ENCODE measurements at regions not wholly inside any gene's neighbourhood (a gene's known extent, or its start where the extent isn't known, plus 50 kb on each side); places are given as distances from the start of the nearest gene placed in this dataset.

DNA sequence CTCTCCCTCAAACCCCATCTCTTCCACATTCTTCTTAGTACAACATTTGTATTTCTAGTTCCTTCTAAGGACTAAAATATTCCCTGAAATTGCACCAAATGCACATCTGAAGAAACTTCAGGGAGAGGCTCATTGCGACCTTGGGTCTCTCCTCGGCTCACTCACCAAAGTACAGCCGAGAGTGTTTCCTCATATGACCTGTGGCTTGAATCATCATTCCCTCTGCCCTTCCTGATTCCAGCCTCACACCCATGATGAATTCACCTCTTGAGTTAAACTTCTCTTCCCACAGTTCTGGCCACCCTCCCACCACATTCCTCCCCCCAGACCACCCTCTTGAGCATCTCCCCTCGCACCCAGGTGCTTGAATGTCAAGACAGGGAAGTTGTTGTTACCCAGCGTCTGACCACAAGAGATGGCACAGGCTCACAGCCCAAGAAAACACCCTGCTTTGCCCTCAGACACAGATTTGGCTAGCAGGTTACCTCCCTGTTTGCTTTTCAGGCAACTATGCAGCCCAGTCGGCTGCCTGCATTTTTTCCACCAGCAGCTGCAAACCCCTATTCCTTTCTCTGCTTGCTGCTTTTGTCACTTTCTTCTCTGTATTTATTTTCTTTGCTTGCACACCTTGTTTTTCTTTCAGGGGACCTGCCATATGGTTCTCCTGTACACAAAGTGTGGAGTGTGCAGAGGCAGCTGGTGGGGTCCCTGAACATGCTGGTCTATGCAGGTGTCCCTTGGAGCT is 214.8 kb downstream of the SPATA18 start:
- no peak overlapping the region for H3K4me3 ChIP-seq (ENCODE audit: low read depth, low read length)
- DNase-seq (ENCODE audit: low read depth), result no peak
- TF ChIP-seq, protein P1, sequence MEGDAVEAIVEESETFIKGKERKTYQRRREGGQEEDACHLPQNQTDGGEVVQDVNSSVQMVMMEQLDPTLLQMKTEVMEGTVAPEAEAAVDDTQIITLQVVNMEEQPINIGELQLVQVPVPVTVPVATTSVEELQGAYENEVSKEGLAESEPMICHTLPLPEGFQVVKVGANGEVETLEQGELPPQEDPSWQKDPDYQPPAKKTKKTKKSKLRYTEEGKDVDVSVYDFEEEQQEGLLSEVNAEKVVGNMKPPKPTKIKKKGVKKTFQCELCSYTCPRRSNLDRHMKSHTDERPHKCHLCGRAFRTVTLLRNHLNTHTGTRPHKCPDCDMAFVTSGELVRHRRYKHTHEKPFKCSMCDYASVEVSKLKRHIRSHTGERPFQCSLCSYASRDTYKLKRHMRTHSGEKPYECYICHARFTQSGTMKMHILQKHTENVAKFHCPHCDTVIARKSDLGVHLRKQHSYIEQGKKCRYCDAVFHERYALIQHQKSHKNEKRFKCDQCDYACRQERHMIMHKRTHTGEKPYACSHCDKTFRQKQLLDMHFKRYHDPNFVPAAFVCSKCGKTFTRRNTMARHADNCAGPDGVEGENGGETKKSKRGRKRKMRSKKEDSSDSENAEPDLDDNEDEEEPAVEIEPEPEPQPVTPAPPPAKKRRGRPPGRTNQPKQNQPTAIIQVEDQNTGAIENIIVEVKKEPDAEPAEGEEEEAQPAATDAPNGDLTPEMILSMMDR (IDR thresholded peaks at IDR 0.05; ENCODE audit: low read depth, low read length, missing control alignments), result no peak

DNA sequence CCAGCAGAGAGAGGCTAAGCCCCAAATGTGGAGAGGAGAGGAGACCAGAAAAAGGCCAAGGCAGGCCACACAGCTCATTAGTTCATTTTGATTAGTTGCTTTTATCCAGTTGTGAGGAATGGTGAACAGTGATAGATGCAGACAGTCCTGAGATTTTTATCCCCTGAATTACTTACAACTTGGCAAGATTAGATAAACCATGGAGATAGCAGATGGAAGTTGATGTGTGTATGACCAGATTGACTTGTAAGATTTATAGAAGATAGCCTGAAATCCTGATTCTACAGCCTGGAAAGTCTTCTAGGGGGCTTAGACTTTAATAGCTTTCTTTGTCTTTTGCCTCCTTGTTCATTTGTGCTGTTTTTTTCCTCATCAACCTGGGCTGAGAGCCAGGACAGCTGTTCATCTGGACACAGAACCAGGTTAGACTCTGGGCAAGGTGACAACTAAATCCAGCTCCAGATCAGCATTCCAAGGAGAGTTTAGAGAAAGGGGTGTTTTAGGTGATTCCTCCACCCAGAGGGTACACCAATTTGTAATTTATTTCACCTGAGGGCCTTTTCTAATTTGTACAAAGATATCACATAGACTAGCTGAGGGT is 215.5 kb downstream of the SPATA18 start:
- TF ChIP-seq, protein P1 (IDR thresholded peaks at IDR 0.05; ENCODE audit: low read depth, low read length, missing control alignments), result no peak
- H3K4me3 ChIP-seq (ENCODE audit: low read depth, low read length), result no peak overlapping the region
- DNase-seq (ENCODE audit: low read depth), result no peak

DNA sequence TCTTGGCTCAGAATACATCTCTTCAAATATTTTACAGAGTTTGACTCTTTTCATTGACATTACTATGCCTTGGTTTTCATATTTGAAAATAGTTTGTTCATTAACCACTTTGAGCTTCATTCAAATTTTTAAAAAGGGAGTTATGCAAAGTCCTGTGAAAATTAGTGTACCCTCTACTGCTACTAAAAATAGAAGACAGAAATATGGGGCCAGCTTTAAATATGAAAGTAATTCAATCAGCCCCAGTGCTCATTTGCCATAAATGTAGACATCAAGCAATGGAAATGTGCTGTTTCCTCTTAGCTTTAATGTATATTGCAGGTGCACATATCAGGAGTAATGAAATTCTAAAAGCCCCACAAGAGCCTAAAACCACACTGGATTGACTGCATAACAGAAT is 218.7 kb downstream of the SPATA18 start:
- TF ChIP-seq, protein P1 (IDR thresholded peaks at IDR 0.05; ENCODE audit: low read depth, low read length, missing control alignments), result no peak

DNA sequence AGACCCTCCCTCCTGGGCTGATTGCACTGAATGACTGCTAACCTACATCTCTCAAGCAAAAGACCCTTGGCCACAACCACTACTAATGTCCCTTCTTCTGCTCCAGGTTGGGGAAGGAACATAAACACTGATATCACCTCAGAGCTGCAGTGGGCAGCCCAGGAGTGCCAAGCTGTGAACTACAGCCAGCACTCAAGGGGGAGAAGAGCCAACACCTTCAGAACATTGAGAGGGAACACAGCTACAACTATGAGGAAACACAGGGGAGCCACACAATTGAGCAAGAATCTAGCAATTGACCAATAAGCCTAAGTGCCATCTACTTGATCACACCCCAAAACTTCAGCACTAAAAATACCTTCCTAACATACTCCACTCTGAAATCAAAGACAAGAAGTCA is 222.8 kb downstream of the SPATA18 start:
- no peak overlapping the region for H3K4me3 ChIP-seq (ENCODE audit: low read depth, low read length)
- DNase-seq (ENCODE audit: low read depth), result no peak
- TF ChIP-seq, protein P1 (IDR thresholded peaks at IDR 0.05; ENCODE audit: low read depth, low read length, missing control alignments), result no peak

More for the DNA sequence above, 218.7 kb downstream of the SPATA18 start:
- H3K4me3 ChIP-seq (ENCODE audit: low read depth, low read length), result no peak overlapping the region
- no peak for DNase-seq (ENCODE audit: low read depth)

DNA sequence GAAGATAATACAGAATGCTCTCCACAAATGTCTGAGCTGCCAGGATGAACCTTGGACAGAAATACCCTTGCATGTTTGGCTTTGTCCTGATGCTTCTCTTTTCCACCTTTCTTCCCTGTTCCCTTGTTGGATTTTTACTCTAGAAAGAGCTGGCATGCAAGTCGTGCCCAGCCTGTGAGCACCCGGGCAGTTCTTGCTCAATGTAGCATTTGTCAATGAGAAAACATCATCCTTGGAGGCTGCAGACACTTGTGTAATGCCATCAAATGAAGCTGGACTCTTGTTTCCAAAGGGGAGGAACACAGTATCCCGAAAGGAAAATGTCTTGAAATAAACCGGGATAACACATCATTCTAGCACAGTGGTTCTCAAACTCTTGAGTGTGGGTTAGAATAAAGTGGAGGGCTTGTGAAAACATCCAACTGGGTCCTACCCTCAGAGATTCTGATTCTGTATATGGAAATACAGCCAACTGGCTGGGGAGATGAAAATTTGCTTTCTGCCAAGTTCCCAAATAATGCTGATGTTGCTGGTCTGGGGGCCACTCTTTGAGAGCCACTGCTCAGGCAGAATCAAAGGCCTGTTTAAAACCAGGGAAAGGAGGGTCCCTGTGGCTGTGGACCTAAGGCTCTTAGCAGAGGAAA is 237.2 kb downstream of the SPATA18 start:
- no peak for DNase-seq (ENCODE audit: low read depth)
- no peak overlapping the region for H3K4me3 ChIP-seq (ENCODE audit: low read depth, low read length)
- TF ChIP-seq, protein P1 (IDR thresholded peaks at IDR 0.05; ENCODE audit: low read depth, low read length, missing control alignments), result no peak

DNA sequence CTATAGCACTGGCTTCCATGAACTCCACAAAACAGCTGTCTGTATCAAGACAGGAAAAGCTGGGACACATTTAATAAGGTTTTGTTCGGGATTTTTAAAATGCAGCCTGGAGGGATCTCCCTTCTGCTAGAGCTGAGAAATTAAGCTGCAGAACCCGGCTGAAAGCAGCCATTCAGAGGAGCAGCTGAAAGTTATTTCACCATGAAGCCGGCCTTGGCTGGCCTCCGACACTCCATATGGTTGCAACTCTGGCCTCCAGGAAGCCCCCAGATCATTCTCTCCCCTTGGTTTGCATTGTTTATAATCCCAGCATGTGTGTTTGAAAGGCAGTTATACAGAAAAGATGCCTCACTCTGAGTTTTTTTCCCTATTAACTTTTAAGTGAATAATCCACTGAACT is 239.4 kb downstream of the SPATA18 start:
- no peak overlapping the region for H3K4me3 ChIP-seq (ENCODE audit: low read depth, low read length)
- no peak for DNase-seq (ENCODE audit: low read depth)
- TF ChIP-seq, protein P1 (IDR thresholded peaks at IDR 0.05; ENCODE audit: low read depth, low read length, missing control alignments), result no peak
